ENCODE measurements at regions not wholly inside any gene's neighbourhood (a gene's known extent, or its start where the extent isn't known, plus 50 kb on each side); places are given as distances from the start of the nearest gene placed in this dataset.

- Histone ChIP-seq H3K36me3 (no peaks in the 10 kb centered on the region), H3K27ac (no peak overlapping the region), H3K4me3 (no peak overlapping the region), H3K9me3 (no peaks in the 10 kb centered on the region), H3K27me3 (no peaks in the 10 kb centered on the region), H3K4me1 (no peaks in the 10 kb centered on the region)
- DNase-seq (no peak), ATAC-seq (ENCODE audit: low FRiP score in 2 of 2) (no peak)
- no peak for TF ChIP-seq EP300 (IDR thresholded peaks at IDR 0.05)
- no peak for TF ChIP-seq POLR2AphosphoS5 (IDR thresholded peaks at IDR 0.05)
- TF ChIP-seq POLR2A (IDR thresholded peaks at IDR 0.05): no peak
- WGBS, 2 donors: 51 to 52% methylated on average over 3 of the region's 3 CpGs
Measured at GRCh38 chr16:6722786-6723185, 609.9 kb upstream of the RBFOX1 start.

GRCh38 chr16:6714510-6714909 lies 618.1 kb upstream of the RBFOX1 start:
- no peaks in the 10 kb centered on the region for H3K36me3 ChIP-seq
- DNase-seq (no peak), ATAC-seq (ENCODE audit: low FRiP score in 2 of 2) (no peak)
- H3K27me3 ChIP-seq: no peaks in the 10 kb centered on the region
- WGBS, 2 donors: 50 to 62% methylated on average over 3 of the region's 3 CpGs
- no peak overlapping the region for H3K27ac ChIP-seq
- no peaks in the 10 kb centered on the region for H3K4me1 ChIP-seq
- TF ChIP-seq POLR2AphosphoS5 (IDR thresholded peaks at IDR 0.05) (no peak), CTCF (IDR thresholded peaks at IDR 0.05) (no peak), POLR2A (IDR thresholded peaks at IDR 0.05) (no peak), EP300 (IDR thresholded peaks at IDR 0.05) (no peak)
- H3K4me3 ChIP-seq: no peak overlapping the region
- H3K9me3 ChIP-seq: no peaks in the 10 kb centered on the region

DNA sequence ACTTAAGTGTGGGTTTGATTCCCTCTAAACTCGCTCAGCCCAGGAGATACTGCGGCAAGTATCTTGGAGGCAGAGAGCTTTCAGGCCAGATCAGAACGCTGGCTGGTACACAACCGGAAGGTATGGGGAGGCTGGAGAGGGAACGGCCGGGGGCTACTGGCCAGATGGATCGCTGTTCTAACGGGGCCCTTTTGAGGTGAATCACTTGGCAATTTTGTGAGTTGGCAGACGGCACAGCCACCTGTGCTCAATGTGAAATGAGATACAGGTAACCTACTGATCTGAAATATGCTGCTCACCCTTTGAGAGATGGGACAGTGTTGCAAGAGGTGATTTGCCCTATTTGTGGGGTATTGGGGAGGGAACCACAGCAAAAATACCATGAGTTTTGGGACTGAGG lies 622.9 kb upstream of the RBFOX1 start:
- Histone ChIP-seq H3K9me3 (no peaks in the 10 kb centered on the region), H3K36me3 (no peaks in the 10 kb centered on the region), H3K27ac (no peak overlapping the region), H3K27me3 (no peaks in the 10 kb centered on the region), H3K4me3 (no peak overlapping the region), H3K4me1 (no peaks in the 10 kb centered on the region)
- no peak for ATAC-seq (ENCODE audit: low FRiP score in 2 of 2)
- TF ChIP-seq POLR2AphosphoS5 (IDR thresholded peaks at IDR 0.05) (no peak), EP300 (IDR thresholded peaks at IDR 0.05) (no peak), CTCF (IDR thresholded peaks at IDR 0.05) (no peak), POLR2A (IDR thresholded peaks at IDR 0.05) (no peak)
- DNase-seq: no peak
- WGBS, 2 donors: 84 to 89% methylated on average over 9 of the region's 9 CpGs

DNA sequence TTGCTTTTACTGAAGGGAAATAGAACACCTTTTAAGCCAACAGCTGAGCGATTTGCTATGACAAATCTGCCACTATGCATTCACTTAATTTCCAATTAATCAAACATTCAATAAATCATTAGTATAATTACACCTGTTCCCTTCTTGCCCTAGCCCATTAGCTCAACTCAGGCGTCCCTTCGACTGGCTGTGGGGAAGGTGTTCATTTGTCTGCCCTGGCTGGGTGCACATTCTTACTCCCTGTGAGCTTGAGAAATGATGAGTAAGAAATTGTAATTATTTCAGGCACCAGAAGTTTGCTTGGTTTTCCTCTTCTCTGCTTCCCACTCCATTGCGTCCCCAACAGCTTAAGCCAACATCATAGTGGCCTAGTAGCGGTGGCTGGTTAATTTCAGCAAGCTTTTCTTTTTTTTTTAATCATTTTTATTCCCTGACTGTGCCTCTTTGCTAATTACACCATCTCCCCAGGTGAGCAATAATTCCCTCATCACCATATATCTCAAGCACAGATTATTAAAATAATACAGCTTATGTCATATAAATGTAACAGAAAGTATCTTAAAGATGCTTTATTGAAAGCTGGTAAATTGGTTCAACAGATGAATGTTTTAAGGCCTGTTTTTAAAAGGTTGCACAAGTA lies 623.9 kb upstream of the RBFOX1 start:
- Histone ChIP-seq H3K9me3 (no peaks in the 10 kb centered on the region), H3K27ac (no peak overlapping the region), H3K4me3 (no peak overlapping the region), H3K36me3 (no peaks in the 10 kb centered on the region), H3K27me3 (no peaks in the 10 kb centered on the region), H3K4me1 (no peaks in the 10 kb centered on the region)
- DNase-seq: no peak
- ATAC-seq (ENCODE audit: low FRiP score in 2 of 2): no peak
- TF ChIP-seq POLR2A (IDR thresholded peaks at IDR 0.05) (no peak), POLR2AphosphoS5 (IDR thresholded peaks at IDR 0.05) (no peak), CTCF (IDR thresholded peaks at IDR 0.05) (no peak), EP300 (IDR thresholded peaks at IDR 0.05) (no peak)
- WGBS, 2 donors: 87 to 91% methylated on average over 5 of the region's 5 CpGs

DNA sequence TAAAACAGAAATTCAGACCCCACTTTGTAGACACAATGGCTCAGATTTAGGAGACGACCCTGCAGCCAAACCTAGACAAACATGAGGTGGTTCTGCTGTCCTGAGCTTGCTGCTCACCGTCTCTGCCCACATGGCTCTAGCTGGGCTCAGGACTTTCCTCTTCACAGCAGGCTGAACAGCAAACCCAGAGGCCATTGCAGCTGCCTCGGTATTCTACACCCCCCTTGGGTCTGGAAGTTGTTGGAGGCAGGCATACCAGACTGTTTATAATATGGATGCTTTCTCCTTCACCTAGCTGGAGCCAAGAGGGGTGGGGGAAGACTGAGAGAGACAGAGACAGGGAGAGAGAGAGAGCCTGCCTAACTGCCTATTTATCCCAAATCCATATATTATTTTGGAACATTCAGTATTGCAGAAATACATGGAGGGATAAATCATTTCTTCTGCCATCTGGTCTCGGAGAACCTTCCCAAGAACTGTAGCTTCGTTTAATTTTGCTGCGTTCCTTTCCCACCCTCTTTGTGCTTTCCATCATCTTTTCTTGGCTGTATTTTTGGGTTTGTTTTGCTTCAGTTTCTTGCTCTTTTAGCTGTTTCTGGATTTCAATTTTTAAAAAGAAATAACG lies 628.2 kb upstream of the RBFOX1 start:
- no peaks in the 10 kb centered on the region for H3K27me3 ChIP-seq
- ATAC-seq (ENCODE audit: low FRiP score in 2 of 2): no peak
- no peaks in the 10 kb centered on the region for H3K36me3 ChIP-seq
- no peak overlapping the region for H3K27ac ChIP-seq
- TF ChIP-seq CTCF (IDR thresholded peaks at IDR 0.05) (no peak), EP300 (IDR thresholded peaks at IDR 0.05) (no peak), POLR2AphosphoS5 (IDR thresholded peaks at IDR 0.05) (no peak), POLR2A (IDR thresholded peaks at IDR 0.05) (no peak)
- H3K9me3 ChIP-seq: no peaks in the 10 kb centered on the region
- no peaks in the 10 kb centered on the region for H3K4me1 ChIP-seq
- no peak overlapping the region for H3K4me3 ChIP-seq
- WGBS, 2 donors: 54 to 58% methylated on average over 7 of the region's 7 CpGs
- DNase-seq: no peak
